Upper lobe of left lung (tissue), 6 donors: ENCODE measurements at regions not wholly inside any gene's neighbourhood (a gene's known extent, or its start where the extent isn't known, plus 50 kb on each side); places are given as distances from the start of the nearest gene placed in this dataset.
A peak's percentile ranks its signal among the peaks of the same experiment; 100 is the strongest.

Experiments
- ATAC-seq, 2 donors: fragments of 200-7000 bp; cut with Tn5 transposase; one replicate each; pipeline ENCODE4 v1.9.1; 2022; ENCODE audit warnings: mild to moderate bottlenecking in 2 of 2, moderate library complexity in 2 of 2; ENCODE audit not compliant: low FRiP score in 2 of 2
- DNase-seq, 2 donors: peaks; one replicate each; pipeline ENCODE4 v3.0.0-alpha.2; 2019 to 2020
- H3K27ac ChIP-seq, 4 donors: fragments of 200-600 bp; sonication (generic); one replicate each; pipeline ENCODE4 v1.5.1; 2016 to 2019
- H3K27me3 ChIP-seq, 4 donors: fragments of 200-600 bp; sonication (generic); one replicate each; pipeline ENCODE4 v1.5.1; 2017 to 2019
- H3K36me3 ChIP-seq, 4 donors: fragments of 200-600 bp; sonication (generic); one replicate each; pipeline ENCODE4 v1.5.1; 2016 to 2019
- H3K4me1 ChIP-seq, 4 donors: fragments of 200-600 bp; sonication (generic); one replicate each; pipeline ENCODE4 v1.5.1; 2018 to 2019
- H3K4me3 ChIP-seq, 4 donors: fragments of 200-600 bp; sonication (generic); one replicate each; pipeline ENCODE4 v1.5.1; 2017 to 2019; ENCODE audit warnings: mild to moderate bottlenecking in 2 of 4, moderate library complexity in 1 of 4
- H3K9me3 ChIP-seq, 4 donors: fragments of 200-600 bp; sonication (generic); one replicate each; pipeline ENCODE4 v1.5.1; 2018 to 2019
- EP300 ChIP-seq, 4 donors: sonication (generic); formaldehyde crosslinking; IDR thresholded peaks; one replicate each; pipeline ENCODE4 v1.5.1; 2017; ENCODE audit warnings: antibody characterized with exemption in 4 of 4, control low read depth in 2 of 4
- POLR2A ChIP-seq, 4 donors: fragments of 450-650 bp; IDR thresholded peaks; one replicate each; pipeline ENCODE4 v1.5.1; 2016 to 2017; ENCODE audit warnings: antibody characterized with exemption in 4 of 4, mild to moderate bottlenecking in 2 of 4
- POLR2AphosphoS5 ChIP-seq, 2 donors: sonication (generic); formaldehyde crosslinking; IDR thresholded peaks; one replicate each; pipeline ENCODE4 v1.5.1; 2017; ENCODE audit warnings: antibody characterized with exemption in 2 of 2
- WGBS, 2 donors: methylation state at CpG; one replicate each; pipeline ENCODE4 v1.1.5; 2017 to 2018; 5-methylcytosine and 5-hydroxymethylcytosine counted together
- TF ChIP-seq, protein P1 (sequence below), 6 experiments: fragments of 450-650 bp in 4 of 6; fragments of 200-600 bp in 2 of 6; sonication (generic) in 2 of 6; IDR thresholded peaks; one replicate each; pipeline ENCODE4 v1.5.1; 2016 to 2019; ENCODE audit warnings: antibody characterized with exemption in 6 of 6
- donor health status: DM: no; HTN: no; CAD: no; lungs with moderate emphysema.
- donor health status: DM: no; HTN: yes; CAD: no; lungs with severe emphysema.

DNA sequence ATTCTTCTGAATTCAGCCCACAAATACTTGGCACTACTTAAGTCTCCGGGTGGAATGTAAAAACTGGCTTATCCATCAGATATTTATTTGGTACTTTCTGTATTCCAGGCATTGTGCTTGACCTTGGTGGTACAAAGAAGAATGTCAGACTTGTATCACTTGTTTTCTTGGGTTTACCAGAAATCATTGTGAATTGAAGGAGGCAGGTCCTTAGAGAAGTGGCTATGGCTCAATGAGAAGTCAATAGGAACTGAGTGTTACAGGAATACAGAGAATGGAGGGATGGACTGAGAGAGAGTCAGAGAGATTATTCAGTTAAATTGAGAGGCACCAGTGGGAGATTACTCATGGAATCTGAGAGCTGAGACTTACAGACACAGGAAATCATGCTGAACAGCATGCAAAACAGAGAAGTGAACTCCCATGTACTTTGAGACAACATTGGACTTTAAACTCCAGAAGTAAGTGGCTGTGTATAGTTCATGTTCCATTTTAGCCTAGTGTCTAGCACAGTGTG, 704.1 kb downstream of the CDH11 start:
- ATAC-seq = peak in 1 of 2 donors; percentile 68
- Histone ChIP-seq H3K4me1 (peaks cover 0 to 7% (median 2%) of the 10 kb centered on the region in 4 donors), H3K36me3 (no peaks in the 10 kb centered on the region), H3K4me3 (no peak overlapping the region), H3K9me3 (no peaks in the 10 kb centered on the region), H3K27ac (peak overlapping the region in 1 of 4 donors; percentile 9), H3K27me3 (no peaks in the 10 kb centered on the region)
- TF ChIP-seq, protein P1, sequence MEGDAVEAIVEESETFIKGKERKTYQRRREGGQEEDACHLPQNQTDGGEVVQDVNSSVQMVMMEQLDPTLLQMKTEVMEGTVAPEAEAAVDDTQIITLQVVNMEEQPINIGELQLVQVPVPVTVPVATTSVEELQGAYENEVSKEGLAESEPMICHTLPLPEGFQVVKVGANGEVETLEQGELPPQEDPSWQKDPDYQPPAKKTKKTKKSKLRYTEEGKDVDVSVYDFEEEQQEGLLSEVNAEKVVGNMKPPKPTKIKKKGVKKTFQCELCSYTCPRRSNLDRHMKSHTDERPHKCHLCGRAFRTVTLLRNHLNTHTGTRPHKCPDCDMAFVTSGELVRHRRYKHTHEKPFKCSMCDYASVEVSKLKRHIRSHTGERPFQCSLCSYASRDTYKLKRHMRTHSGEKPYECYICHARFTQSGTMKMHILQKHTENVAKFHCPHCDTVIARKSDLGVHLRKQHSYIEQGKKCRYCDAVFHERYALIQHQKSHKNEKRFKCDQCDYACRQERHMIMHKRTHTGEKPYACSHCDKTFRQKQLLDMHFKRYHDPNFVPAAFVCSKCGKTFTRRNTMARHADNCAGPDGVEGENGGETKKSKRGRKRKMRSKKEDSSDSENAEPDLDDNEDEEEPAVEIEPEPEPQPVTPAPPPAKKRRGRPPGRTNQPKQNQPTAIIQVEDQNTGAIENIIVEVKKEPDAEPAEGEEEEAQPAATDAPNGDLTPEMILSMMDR (IDR thresholded peaks at IDR 0.05) = no peak
- TF ChIP-seq EP300 (IDR thresholded peaks at IDR 0.05) = no peak
- TF ChIP-seq POLR2A (IDR thresholded peaks at IDR 0.05) = no peak
- TF ChIP-seq POLR2AphosphoS5 (IDR thresholded peaks at IDR 0.05) = no peak
- no peak for DNase-seq
- 42 to 46% methylated on average over 1 of the region's 1 CpG for WGBS, 2 donors

GRCh38 chr16:64416216-64417005, 705.5 kb downstream of the CDH11 start:
- peak overlapping the region in 2 of 4 donors; percentile 13 to 33 for H3K27ac ChIP-seq
- no peak for TF ChIP-seq POLR2A (IDR thresholded peaks at IDR 0.05)
- TF ChIP-seq, protein P1 (IDR thresholded peaks at IDR 0.05) = no peak
- H3K4me1 ChIP-seq = peaks cover 0 to 7% (median 2%) of the 10 kb centered on the region in 4 donors
- 43 to 54% methylated on average over 5 of the region's 5 CpGs for WGBS, 2 donors
- DNase-seq (no peak), ATAC-seq (peak; percentile 19 to 25)
- H3K9me3 ChIP-seq = no peaks in the 10 kb centered on the region
- no peaks in the 10 kb centered on the region for H3K36me3 ChIP-seq
- H3K27me3 ChIP-seq = no peaks in the 10 kb centered on the region
- peak overlapping the region in 3 of 4 donors; percentile 20 to 36 (median 21) for H3K4me3 ChIP-seq

DNA sequence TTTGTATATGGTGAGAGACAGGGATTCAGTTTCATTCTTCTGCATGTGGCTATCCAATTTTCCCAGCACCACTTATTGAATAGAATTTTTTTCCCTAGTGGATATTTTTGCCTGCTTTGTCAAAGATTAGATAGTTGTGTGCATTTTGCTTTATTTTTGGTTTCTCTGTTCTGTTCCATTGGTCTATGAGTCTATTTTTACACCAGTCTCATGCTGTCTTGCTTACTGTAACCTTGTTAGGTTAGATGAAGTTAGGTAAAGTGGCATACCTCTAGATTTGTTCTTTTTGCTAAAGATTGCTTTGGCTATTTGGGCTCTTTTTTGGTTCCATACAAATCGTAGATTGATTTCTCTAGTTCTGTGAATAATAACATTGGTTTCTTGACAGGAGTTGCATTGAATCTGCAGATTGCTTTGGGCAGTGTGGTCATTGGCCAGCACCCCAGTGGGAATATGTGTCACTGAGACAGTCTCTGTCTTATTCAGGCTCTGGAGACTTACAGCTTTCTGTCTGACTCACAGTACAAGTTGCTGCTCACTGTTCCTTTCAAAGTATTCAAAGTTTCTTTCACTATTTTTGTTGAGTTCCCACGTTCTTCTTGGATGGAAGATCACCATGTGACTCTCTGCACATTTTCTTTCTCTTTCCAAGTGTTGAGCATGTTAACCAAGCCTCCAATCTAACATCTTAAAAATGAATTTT, 709.1 kb downstream of the CDH11 start:
- no peak for ATAC-seq
- Histone ChIP-seq H3K4me1 (peaks cover 0 to 7% (median 2%) of the 10 kb centered on the region in 4 donors), H3K9me3 (no peaks in the 10 kb centered on the region), H3K4me3 (no peak overlapping the region), H3K36me3 (no peaks in the 10 kb centered on the region), H3K27ac (no peak overlapping the region), H3K27me3 (no peaks in the 10 kb centered on the region)
- DNase-seq = no peak
- TF ChIP-seq POLR2AphosphoS5 (IDR thresholded peaks at IDR 0.05) = no peak
- WGBS, 2 donors = 65 to 78% methylated on average over 2 of the region's 2 CpGs

DNA sequence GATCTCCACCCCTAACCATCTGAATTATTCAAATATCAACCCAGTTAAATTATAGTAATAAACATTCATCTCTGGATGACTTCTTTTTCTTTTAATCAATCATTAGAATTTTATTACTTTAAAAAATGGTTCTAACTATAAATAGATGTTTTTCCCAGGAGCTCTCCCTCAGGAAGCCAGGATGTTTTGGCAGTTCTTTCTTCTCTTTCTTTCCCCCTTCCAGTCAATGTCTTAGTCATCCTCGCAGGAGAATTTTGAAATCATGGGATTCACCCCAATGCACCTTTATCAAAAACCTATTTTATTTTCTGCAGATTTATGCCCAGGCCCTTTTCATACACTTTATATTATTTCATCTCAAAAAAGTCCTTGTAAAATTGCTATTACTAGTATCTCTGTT, 711.6 kb downstream of the CDH11 start:
- ATAC-seq (peak in 1 of 2 donors; percentile 46), DNase-seq (no peak)
- H3K9me3 ChIP-seq = no peaks in the 10 kb centered on the region
- no peaks in the 10 kb centered on the region for H3K27me3 ChIP-seq
- no peak overlapping the region for H3K4me3 ChIP-seq
- TF ChIP-seq POLR2A (IDR thresholded peaks at IDR 0.05) = no peak
- no peak for TF ChIP-seq POLR2AphosphoS5 (IDR thresholded peaks at IDR 0.05)
- TF ChIP-seq EP300 (IDR thresholded peaks at IDR 0.05) = no peak
- TF ChIP-seq, protein P1 (IDR thresholded peaks at IDR 0.05) = no peak
- H3K27ac ChIP-seq = no peak overlapping the region
- H3K36me3 ChIP-seq = no peaks in the 10 kb centered on the region
- peaks cover 0 to 6% (median 0%) of the 10 kb centered on the region in 4 donors for H3K4me1 ChIP-seq
- WGBS, 2 donors = 84 to 89% methylated on average over 1 of the region's 1 CpG

DNA sequence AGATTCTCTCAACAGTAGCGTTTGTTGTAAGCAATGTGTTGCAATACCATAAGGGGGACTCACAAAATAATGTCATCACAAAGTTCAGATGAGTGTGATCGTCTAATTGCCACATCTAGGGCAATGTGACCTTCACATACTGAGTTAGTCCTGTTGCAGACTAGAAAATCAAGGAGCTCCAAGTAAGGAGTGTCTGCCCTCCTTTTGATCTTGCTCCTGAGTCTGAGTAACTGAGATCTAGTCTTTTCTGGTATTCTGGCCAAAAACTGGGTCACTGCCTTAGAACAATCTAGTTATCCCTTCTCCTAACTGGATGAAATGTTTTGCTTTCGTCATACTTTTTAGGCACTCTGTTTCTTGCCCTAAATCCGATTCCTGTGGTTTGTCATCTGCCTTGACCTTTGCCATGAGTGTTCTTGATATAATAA, 712.1 kb downstream of the CDH11 start:
- 67 to 74% methylated on average over 4 of the region's 4 CpGs for WGBS, 2 donors
- H3K4me1 ChIP-seq = peaks cover 0 to 6% (median 0%) of the 10 kb centered on the region in 4 donors
- DNase-seq (no peak), ATAC-seq (peak in 1 of 2 donors; percentile 72)
- H3K9me3 ChIP-seq = no peaks in the 10 kb centered on the region
- H3K27ac ChIP-seq = no peak overlapping the region
- H3K27me3 ChIP-seq = no peaks in the 10 kb centered on the region
- H3K4me3 ChIP-seq = no peak overlapping the region
- H3K36me3 ChIP-seq = no peaks in the 10 kb centered on the region
- TF ChIP-seq EP300 (IDR thresholded peaks at IDR 0.05) = no peak
- no peak for TF ChIP-seq POLR2AphosphoS5 (IDR thresholded peaks at IDR 0.05)
- TF ChIP-seq, protein P1 (IDR thresholded peaks at IDR 0.05) = no peak
- no peak for TF ChIP-seq POLR2A (IDR thresholded peaks at IDR 0.05)
